ENCODE measurements at regions not wholly inside any gene's neighbourhood (a gene's known extent, or its start where the extent isn't known, plus 50 kb on each side); places are given as distances from the start of the nearest gene placed in this dataset.

DNA sequence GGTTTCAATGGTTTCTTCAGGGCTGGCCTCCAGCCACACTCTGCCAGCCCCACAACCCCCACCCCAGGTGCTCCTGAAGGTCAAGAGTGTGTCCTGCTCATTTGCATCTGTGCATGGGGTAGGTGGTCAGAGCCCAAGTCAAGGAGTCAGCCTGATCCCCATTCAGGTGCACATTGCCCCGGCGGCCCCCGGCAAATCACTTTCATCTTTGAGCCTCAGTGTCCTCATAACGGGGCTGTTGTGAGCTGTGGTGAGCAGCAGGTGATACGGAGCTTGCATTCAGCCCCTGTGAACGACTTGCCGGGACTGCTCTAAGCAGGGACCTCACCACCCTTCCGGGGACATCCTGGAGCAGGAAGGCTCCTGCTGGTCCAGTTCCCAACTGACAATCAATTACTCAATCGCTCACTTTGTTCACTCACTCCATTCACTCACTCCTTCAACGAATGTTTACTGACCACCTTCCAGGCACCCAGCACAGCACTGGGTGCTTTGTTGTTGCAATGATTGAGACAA lies 93.2 kb upstream of the CPEB4 start:
- TF ChIP-seq CEBPB (IDR thresholded peaks at IDR 0.05) (no peak), TAF1 (IDR thresholded peaks at IDR 0.05; ENCODE audit: low read depth) (no peak)
- TF ChIP-seq, protein P1, sequence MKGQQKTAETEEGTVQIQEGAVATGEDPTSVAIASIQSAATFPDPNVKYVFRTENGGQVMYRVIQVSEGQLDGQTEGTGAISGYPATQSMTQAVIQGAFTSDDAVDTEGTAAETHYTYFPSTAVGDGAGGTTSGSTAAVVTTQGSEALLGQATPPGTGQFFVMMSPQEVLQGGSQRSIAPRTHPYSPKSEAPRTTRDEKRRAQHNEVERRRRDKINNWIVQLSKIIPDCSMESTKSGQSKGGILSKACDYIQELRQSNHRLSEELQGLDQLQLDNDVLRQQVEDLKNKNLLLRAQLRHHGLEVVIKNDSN (IDR thresholded peaks at IDR 0.05), result no peak
